GM11168 (cell line): ENCODE measurements at regions not wholly inside any gene's neighbourhood (a gene's known extent, or its start where the extent isn't known, plus 50 kb on each side); places are given as distances from the start of the nearest gene placed in this dataset.

Source experiments
- in situ Hi-C: fragments of 300-500 bp; cut with MboI; formaldehyde crosslinking; loops from one replicate; pipeline ENCODE4 v1.12.0; 2022; ENCODE audit warnings: low sequenced_read_pairs; ENCODE audit not compliant: unreplicated experiment

GRCh38 chr5:62112689-62113228, 193.2 kb upstream of the KIF2A start:
- in situ Hi-C loops = no loop called here

GRCh38 chr5:62115014-62115413, 191.0 kb upstream of the KIF2A start:
- in situ Hi-C loops = no loop called here

GRCh38 chr5:62124266-62124665, 181.7 kb upstream of the KIF2A start:
- in situ Hi-C loops = no loop called here

- in situ Hi-C loops = no loop called here
Observed at GRCh38 chr5:62126090-62126489, 179.9 kb upstream of the KIF2A start.

- in situ Hi-C loops = no loop called here
Observed at GRCh38 chr5:62127098-62127736, 178.8 kb upstream of the KIF2A start.

GRCh38 chr5:62130107-62130506, 175.9 kb upstream of the KIF2A start:
- in situ Hi-C loops = no loop called here

- in situ Hi-C loops = no loop called here
Observed at GRCh38 chr5:62132276-62132675, 173.7 kb upstream of the KIF2A start.

- in situ Hi-C loops = no loop called here
Observed at GRCh38 chr5:62133426-62133825, 172.6 kb upstream of the KIF2A start.

GRCh38 chr5:62134811-62135210, 171.2 kb upstream of the KIF2A start:
- in situ Hi-C loops = no loop called here

- in situ Hi-C loops = no loop called here
Observed at GRCh38 chr5:62137628-62138027, 168.4 kb upstream of the KIF2A start.

GRCh38 chr5:62138607-62139006, 167.4 kb upstream of the KIF2A start:
- in situ Hi-C loops = no loop called here

- in situ Hi-C loops = no loop called here
Observed at GRCh38 chr5:62139741-62140140, 166.3 kb upstream of the KIF2A start.

GRCh38 chr5:62142351-62142750, 163.7 kb upstream of the KIF2A start:
- in situ Hi-C loops = no loop called here

- in situ Hi-C loops = no loop called here
Observed at GRCh38 chr5:62143268-62144229, 162.5 kb upstream of the KIF2A start.

- in situ Hi-C loops = no loop called here
Observed at GRCh38 chr5:62144401-62145022, 161.5 kb upstream of the KIF2A start.

GRCh38 chr5:62149879-62150278, 156.1 kb upstream of the KIF2A start:
- in situ Hi-C loops = no loop called here

- in situ Hi-C loops = no loop called here
Observed at GRCh38 chr5:62152394-62153087, 153.5 kb upstream of the KIF2A start.

- in situ Hi-C loops = no loop called here
Observed at GRCh38 chr5:62154758-62155157, 151.2 kb upstream of the KIF2A start.

- in situ Hi-C loops = no loop called here
Observed at GRCh38 chr5:62155988-62156387, 150.0 kb upstream of the KIF2A start.

GRCh38 chr5:62167561-62168057, 138.4 kb upstream of the KIF2A start:
- in situ Hi-C loops = no loop called here
